ENCODE measurements at regions not wholly inside any gene's neighbourhood (a gene's known extent, or its start where the extent isn't known, plus 50 kb on each side); places are given as distances from the start of the nearest gene placed in this dataset.
"Not testable (repeated sequence)": the region's sequence is repeated elsewhere in the genome, so short reads cannot be mapped to it uniquely, and the experiment has no call there.

DNA sequence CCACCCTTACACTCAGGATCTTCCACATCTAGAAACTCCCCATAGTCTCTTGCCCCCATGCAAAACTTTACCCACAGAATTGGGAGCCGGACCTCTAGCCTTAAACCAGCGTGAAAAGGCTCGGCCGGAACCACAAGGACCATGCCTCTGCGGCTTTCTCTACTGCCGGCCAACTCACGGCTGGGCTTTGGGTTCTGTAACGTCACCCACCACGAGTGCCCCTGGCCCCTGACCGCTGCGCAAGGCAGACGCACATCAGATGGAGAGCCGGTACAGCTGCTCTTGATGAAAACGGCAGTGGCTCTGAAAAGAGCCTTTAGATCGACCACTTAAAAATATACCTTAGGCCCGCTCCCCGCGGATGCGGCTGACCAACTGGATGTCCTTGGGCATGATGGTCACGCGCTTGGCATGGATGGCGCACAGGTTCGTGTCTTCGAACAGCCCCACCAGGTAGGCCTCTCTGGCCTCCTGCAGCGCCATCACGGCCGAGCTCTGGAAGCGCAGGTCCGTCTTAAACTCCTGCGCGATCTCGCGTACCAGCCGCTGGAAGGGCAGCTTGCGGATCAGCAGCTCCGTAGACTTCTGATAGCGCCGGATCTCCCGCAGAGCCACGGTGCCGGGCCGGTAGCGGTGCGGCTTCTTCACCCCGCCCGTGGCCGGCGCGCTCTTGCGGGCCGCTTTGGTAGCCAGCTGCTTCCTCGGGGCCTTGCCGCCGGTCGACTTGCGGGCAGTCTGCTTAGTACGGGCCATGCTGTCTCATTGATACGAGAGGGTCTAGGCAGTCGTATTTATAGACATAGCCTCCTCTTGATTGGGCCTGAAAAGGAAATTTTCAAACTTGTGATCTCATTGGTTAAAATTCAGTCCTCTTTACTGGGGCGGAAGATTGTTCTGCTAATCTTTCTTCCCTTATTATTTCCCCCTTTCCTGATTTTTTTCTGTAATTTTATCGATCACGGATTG, 66.3 kb downstream of the FAM72C start:
- H3K27ac Mint-ChIP-seq; H3K36me3 Mint-ChIP-seq; H3K9me3 Mint-ChIP-seq; H3K4me1 Mint-ChIP-seq; DNase-seq (ENCODE audit: low spot score in 2 of 2): not testable (repeated sequence)
- ATAC-seq, result peak; percentile 48
- H3K4me3 Mint-ChIP-seq, result peak overlapping the region; percentile 61

DNA sequence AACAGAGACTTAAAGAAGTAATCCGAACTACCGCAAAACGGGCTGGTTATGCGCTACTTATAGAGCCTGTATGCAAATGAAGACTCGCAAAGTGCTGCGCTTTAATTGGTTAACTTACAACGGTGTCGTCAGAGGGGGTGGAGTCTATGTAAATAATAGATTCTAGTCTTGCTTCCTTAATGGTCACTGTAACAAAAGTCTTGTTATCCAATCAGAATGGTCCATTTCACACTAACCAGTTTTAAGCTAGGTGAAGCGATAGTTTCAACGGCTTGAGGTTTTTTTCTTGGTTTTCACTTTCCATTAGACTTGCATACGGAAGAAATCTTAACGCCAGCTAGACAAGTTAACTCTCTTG, 67.2 kb downstream of the FAM72C start:
- not testable (repeated sequence) for H3K36me3 Mint-ChIP-seq; H3K4me1 Mint-ChIP-seq; H3K27ac Mint-ChIP-seq; H3K9me3 Mint-ChIP-seq; H3K4me3 Mint-ChIP-seq; DNase-seq (ENCODE audit: low spot score in 2 of 2)
- peak; percentile 78 for ATAC-seq

DNA sequence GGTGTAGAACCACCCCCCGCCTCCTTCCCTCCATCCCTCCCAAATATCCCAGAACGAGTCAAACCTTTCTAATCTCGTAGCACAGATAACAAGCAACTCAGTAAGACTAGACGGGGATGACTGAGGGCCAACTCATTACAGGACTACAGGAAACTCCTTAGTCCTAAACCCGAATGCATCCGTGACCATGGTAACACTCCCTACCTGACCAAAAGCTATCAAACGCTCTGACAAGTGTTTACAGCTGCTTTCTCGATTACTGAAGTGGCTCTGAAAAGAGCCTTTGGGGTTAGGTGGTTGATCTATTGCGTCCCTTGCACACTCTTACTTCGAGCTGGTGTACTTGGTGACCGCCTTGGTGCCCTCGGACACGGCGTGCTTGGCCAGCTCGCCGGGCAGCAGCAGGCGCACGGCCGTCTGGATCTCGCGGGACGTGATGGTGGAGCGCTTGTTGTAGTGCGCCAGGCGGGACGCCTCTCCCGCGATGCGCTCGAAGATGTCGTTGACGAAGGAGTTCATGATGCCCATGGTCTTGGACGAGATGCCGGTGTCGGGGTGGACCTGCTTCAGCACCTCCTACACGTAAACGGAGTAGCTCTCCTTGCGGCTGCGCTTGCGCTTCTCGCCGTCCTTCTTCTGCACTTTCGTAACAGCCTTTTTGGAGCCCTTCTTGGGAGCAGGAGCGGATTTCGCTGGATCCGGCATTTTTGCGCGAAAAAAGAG, 67.7 kb downstream of the FAM72C start:
- ATAC-seq, result peak; percentile 85
- not testable (repeated sequence) for H3K27ac Mint-ChIP-seq; DNase-seq (ENCODE audit: low spot score in 2 of 2); H3K9me3 Mint-ChIP-seq; H3K4me1 Mint-ChIP-seq; H3K4me3 Mint-ChIP-seq; H3K36me3 Mint-ChIP-seq

DNA sequence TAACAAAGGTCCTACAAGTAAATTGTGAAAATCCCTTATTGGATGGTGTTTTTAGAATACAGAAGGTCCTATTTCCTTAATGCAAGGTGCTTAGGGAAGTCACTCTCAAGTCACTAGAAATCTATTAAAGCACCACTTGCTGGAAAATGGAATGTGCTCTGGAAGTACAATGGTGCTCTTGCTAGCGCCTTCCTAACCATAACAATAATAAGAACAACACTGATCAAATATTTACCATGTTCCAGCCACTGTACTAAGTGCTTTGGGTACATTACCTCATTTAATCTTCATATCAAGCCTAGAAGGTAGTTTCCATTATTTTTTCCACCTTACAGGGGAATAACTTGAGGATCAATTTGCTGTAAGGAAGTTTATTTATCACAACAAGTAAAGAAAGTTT, 75.4 kb downstream of the FAM72C start:
- not testable (repeated sequence) for H3K36me3 Mint-ChIP-seq; H3K27ac Mint-ChIP-seq; H3K4me3 Mint-ChIP-seq; H3K4me1 Mint-ChIP-seq; ATAC-seq; H3K9me3 Mint-ChIP-seq; DNase-seq (ENCODE audit: low spot score in 2 of 2)

DNA sequence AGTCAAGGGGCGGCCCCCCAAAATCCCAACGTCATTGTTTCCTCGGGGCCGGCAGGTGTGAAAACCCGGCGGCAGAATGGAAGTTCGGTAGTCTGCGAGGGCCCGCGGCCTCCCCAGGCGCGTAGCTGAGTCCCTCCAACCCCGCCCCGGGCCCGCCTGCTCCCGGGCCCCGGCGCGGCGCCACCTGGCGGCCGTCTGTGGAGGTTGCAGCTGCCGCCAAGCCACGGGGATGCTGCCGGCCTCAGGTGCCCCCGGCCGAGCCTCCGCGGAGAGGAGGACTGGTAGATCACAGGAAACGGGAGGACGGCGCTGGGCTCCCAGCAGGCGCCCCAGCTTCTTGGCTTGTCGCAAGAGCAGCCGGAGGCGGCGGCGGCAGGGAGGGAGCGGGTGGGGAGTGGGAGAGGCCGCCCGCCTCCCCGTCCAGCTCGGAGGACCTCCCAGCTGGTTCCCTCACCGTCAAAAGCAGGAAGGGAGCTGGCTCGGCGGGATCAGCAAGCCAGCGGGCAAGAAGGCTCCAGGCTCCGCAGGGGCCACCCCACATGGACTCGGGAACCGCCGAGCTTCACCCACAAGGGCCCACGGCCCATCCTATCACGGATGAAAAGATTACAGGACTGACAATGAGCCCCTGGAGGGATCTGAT, 86.7 kb downstream of the FAM72C start:
- ATAC-seq, result peak; percentile 96
- not testable (repeated sequence) for H3K9me3 Mint-ChIP-seq, H3K27ac Mint-ChIP-seq, H3K36me3 Mint-ChIP-seq, H3K4me1 Mint-ChIP-seq
- peak overlapping the region; percentile 33 for H3K4me3 Mint-ChIP-seq
- peak; percentile 69 to 80 for DNase-seq (ENCODE audit: low spot score in 2 of 2)

DNA sequence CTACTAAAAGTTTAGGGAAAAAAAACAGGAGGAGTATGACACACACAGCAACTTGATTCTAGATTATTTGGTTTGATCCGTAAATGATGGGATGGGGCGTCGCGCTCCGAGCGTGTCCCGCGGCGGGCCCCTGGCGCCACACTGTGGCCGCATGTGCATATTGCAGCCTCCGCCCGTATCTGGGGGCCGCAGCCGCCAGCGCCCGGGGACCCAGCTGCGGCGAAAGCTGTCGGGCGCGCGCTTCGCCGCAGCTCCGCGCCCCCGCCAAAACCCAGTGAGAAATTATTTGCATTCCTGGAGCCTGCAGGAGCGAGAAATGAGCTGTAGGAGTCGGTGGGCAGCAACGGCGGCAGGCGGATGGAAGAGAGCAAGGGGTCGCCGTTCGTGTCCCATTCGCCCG, 87.3 kb downstream of the FAM72C start:
- H3K27ac Mint-ChIP-seq, H3K36me3 Mint-ChIP-seq, H3K9me3 Mint-ChIP-seq, H3K4me1 Mint-ChIP-seq: not testable (repeated sequence)
- peak overlapping the region; percentile 33 for H3K4me3 Mint-ChIP-seq
- ATAC-seq (peak; percentile 83), DNase-seq (ENCODE audit: low spot score in 2 of 2) (peak; percentile 42 to 49)

DNA sequence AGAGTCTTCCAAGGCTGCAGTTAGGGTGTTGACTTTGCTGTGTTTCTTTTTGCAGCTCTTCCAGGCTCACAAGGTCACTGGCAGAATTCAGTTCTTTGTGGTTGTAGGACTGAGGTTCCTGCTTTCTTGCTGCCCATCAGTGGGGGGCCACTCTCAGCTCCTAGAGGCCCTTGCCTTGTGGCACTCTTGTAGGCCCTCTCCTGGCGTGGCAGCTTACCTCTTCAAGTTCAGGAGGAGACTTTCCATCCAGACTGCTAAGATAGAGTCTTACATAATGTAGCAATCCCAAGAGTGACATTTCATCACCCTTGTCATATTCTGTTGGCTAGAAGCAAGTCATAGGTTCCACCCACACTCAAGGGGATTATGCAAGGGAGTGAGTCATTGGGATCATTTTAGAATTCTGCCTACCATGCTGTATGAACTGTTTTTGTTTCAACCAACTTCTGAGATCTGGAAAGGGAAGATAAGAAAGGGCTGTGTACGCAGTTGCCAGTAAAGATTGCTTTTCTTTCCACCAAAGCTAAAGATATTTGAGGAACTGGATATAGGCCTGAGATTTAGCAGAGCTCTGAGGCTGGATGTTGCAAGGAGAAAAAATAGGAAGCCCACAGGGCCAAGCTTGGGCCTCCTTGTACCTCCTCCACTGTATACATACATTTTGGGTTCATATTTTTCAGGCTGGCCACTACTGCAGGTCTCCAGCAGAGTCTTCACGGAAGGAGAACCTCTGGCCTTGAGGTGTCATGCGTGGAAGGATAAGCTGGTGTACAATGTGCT, 91.8 kb downstream of the FAM72C start:
- H3K4me1 Mint-ChIP-seq; H3K36me3 Mint-ChIP-seq; H3K27ac Mint-ChIP-seq; H3K4me3 Mint-ChIP-seq; H3K9me3 Mint-ChIP-seq; DNase-seq (ENCODE audit: low spot score in 2 of 2): not testable (repeated sequence)
- ATAC-seq, result peak; percentile 67

DNA sequence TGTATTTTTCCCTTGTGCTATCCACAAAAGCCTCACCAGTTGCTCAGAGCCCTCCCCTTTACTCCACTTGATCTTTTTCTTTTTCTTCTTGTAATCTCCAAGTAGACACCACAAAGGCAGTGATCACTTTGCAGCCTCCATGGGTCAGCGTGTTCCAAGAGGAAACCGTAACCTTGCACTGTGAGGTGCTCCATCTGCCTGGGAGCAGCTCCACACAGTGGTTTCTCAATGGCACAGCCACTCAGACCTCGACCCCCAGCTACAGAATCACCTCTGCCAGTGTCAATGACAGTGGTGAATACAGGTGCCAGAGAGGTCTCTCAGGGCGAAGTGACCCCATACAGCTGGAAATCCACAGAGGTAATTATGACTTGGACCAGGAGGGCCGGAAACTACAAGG, 95.8 kb downstream of the FAM72C start:
- not testable (repeated sequence) for H3K27ac Mint-ChIP-seq; H3K4me3 Mint-ChIP-seq; H3K36me3 Mint-ChIP-seq; DNase-seq (ENCODE audit: low spot score in 2 of 2); H3K9me3 Mint-ChIP-seq; ATAC-seq; H3K4me1 Mint-ChIP-seq

DNA sequence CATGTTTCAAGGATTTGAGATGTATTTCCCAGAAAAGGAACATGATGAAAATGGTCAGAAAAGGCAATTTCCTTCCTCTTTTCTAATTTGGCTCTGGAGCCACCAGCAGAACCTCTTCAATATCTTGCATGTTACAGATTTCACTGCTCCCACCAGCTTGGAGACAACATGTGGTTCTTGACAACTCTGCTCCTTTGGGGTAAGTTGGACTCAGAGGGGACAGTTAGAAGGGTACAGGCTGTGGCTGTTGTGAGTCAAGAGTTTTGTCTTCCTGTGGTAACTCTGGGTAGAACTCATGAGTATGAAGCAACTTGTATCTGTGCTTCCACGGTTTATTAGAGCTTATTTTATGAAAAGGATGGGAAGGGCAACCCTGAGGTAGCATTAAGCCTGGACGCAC, 97.2 kb downstream of the FAM72C start:
- ATAC-seq, result peak; percentile 77
- not testable (repeated sequence) for DNase-seq (ENCODE audit: low spot score in 2 of 2)

DNA sequence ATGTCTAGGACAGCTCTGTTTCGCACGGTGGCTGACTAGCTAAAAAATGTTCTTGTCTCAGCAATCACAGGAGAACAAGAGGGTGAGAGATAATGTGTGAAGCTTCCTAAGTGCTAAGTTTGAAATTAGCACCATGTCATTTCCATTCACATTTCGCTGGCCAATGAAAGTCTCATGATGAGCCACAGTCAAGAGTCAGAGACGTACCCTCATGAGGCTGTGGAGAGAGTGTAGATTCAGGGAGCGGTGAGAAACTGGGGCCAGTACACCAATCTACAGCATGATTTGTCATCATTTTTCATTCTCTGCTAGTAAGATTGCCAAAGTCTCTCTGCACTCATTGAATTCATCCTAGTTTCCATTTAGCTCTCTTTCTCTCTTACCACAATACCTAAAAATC, 98.1 kb downstream of the FAM72C start:
- DNase-seq (ENCODE audit: low spot score in 2 of 2); H3K4me1 Mint-ChIP-seq; H3K27ac Mint-ChIP-seq; H3K9me3 Mint-ChIP-seq; H3K36me3 Mint-ChIP-seq; H3K4me3 Mint-ChIP-seq: not testable (repeated sequence)
- ATAC-seq, result peak; percentile 92

More for the DNA sequence above, 97.2 kb downstream of the FAM72C start:
- not testable (repeated sequence) for H3K4me1 Mint-ChIP-seq, H3K36me3 Mint-ChIP-seq, H3K9me3 Mint-ChIP-seq, H3K4me3 Mint-ChIP-seq, H3K27ac Mint-ChIP-seq

DNA sequence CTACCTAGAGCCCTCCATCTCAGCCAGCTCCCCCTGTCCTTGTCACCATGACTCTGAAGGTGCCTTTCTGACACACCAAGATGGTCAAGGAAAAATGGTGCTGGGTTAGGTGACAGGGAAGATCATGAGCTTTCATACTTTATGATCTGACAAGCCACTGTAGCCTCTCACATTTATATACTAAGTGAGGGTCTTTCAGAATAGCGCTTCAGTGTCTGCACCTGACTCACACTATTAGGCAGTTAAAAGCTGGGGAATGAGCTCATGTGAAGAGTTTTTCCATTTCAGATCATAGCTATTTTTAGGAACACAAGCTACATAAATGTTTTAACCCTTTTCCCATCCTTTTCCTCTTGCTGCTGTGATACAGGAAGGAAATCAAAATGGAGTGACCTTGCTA, 101.4 kb downstream of the FAM72C start:
- ATAC-seq; H3K4me3 Mint-ChIP-seq; DNase-seq (ENCODE audit: low spot score in 2 of 2); H3K36me3 Mint-ChIP-seq; H3K9me3 Mint-ChIP-seq; H3K4me1 Mint-ChIP-seq; H3K27ac Mint-ChIP-seq: not testable (repeated sequence)

DNA sequence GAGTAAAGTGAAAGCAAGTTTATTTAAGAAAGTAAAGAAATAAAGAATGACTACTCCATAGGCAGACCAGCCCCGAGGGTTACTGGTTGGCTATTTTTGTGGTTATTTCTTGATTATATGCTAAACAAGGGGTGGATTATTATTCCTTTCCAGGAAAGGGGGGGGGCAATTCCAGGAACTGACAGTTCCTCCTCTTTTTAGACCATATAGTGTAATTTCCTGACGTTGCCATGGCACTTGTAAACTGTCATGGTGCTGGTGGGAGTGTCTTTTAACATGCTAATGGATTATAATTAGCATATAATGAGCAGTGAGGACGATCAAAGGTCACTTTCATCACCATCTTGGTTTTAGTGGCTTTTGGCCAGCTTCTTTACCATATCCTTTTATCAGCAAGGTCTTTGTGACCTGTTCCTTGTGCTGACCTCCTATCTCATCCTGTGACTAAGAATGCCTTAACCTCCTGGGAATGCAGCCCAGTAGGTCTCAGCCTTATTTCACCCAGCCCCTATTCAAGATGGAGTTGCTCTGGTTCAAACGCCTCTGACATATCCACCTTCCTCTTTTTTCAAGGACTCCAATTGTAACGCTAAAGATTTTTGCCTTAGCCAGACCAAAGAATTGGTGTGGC, 104.1 kb downstream of the FAM72C start:
- H3K4me3 Mint-ChIP-seq, H3K27ac Mint-ChIP-seq: not testable (repeated sequence)

DNA sequence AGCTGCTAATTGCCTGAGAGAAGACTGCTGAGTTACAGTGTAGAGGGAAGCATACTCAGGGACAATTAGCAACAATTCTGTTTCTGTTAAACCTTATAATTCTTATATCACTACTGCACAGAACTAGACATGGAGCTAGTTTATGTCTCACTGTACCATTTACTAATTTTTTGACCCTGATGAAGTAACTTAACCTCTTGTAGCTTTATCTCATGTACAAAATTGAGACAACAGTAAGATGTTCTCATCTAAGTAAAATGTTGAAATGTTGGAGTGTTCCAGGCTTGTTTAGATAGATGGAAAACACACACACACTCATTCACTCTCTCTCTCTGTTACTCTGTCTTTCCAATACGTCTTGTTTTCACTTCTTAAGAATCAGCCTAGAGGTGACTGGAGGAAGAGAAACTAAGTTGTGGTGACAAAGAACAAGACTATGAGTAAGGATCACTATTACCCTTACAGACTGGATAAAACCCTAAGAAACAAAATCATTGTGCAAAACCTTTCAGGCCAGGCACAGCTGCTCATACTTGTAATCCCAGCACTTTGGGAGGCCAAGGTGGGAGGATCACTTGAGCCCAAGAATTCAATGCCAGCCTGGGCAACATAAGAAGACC, 107.8 kb downstream of the FAM72C start:
- not testable (repeated sequence) for H3K27ac Mint-ChIP-seq; H3K9me3 Mint-ChIP-seq; H3K36me3 Mint-ChIP-seq; DNase-seq (ENCODE audit: low spot score in 2 of 2); H3K4me3 Mint-ChIP-seq; H3K4me1 Mint-ChIP-seq
- ATAC-seq, result peak; percentile 98

More for the DNA sequence above, 104.1 kb downstream of the FAM72C start:
- DNase-seq (ENCODE audit: low spot score in 2 of 2); H3K9me3 Mint-ChIP-seq; H3K4me1 Mint-ChIP-seq; ATAC-seq; H3K36me3 Mint-ChIP-seq: not testable (repeated sequence)

DNA sequence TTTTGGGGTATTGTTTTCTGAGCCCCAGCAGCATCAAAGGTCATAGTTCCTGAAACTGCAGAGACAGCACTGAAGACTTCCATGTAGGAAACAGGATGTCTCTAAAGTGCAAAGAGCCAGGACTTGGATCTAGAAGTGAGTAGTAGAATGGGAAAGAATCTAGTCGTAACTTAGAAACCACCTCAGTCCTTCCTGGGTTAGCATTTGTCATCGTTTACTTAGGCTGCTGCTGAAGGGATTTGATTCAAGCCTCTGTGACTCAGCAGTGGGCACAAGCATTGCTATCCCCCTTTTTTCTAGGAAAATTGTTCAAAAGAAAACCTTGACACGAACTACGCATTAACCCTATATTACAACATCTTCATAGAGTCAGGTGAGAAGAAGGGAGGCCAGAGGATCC, 109.1 kb downstream of the FAM72C start:
- not testable (repeated sequence) for H3K4me3 Mint-ChIP-seq; H3K4me1 Mint-ChIP-seq; DNase-seq (ENCODE audit: low spot score in 2 of 2); ATAC-seq; H3K27ac Mint-ChIP-seq; H3K36me3 Mint-ChIP-seq; H3K9me3 Mint-ChIP-seq
